SK-N-SH treated with all-trans-retinoic acid at 6 μM for 48 hours (cell line): ENCODE measurements at regions not wholly inside any gene's neighbourhood (a gene's known extent, or its start where the extent isn't known, plus 50 kb on each side); places are given as distances from the start of the nearest gene placed in this dataset.

Experiments used
- ARNTL ChIP-seq: fragments of 450-650 bp; formaldehyde crosslinking; IDR thresholded peaks from 2 replicates; pipeline ENCODE4 v1.5.0; 2020; ENCODE audit warnings: low read depth, mild to moderate bottlenecking, moderate library complexity, borderline replicate concordance
- BACH2 ChIP-seq: fragments of 250-450 bp; sonication (Bioruptor Pico); IDR thresholded peaks from 2 replicates; pipeline ENCODE4 v1.9.0; 2021; ENCODE audit warnings: mild to moderate bottlenecking, borderline replicate concordance
- ESRRG ChIP-seq: fragments of 250-450 bp; sonication (Bioruptor Pico); IDR thresholded peaks from 2 replicates; pipeline ENCODE4 v1.6.1; 2021; ENCODE audit warnings: mild to moderate bottlenecking
- OSR1 ChIP-seq: fragments of 250-450 bp; sonication (Bioruptor Pico); IDR thresholded peaks from 2 replicates; pipeline ENCODE4 v1.8.0; 2022; ENCODE audit warnings: moderate library complexity, mild to moderate bottlenecking, inconsistent platforms
- PATZ1 ChIP-seq: fragments of 250-450 bp; sonication (Bioruptor Pico); IDR thresholded peaks from 2 replicates; pipeline ENCODE4 v1.8.0; 2020; ENCODE audit warnings: mild to moderate bottlenecking, moderate library complexity, borderline replicate concordance
- PPARA ChIP-seq: fragments of 250-450 bp; sonication (Bioruptor Pico); IDR thresholded peaks from 2 replicates; pipeline ENCODE4 v1.5.0; 2020; ENCODE audit warnings: mild to moderate bottlenecking, borderline replicate concordance
- TOX ChIP-seq: fragments of 250-450 bp; sonication (Bioruptor Pico); IDR thresholded peaks from 2 replicates; pipeline ENCODE4 v1.8.0; 2021; ENCODE audit warnings: mild to moderate bottlenecking, moderate library complexity, borderline replicate concordance
- ZFP30 ChIP-seq: fragments of 450-650 bp; formaldehyde crosslinking; IDR thresholded peaks from 2 replicates; pipeline ENCODE4 v1.5.0; 2022; ENCODE audit warnings: mild to moderate bottlenecking, moderate library complexity
- ZNF8 ChIP-seq: fragments of 450-650 bp; formaldehyde crosslinking; IDR thresholded peaks from 2 replicates; pipeline ENCODE4 v1.5.0; 2020; ENCODE audit warnings: mild to moderate bottlenecking, moderate library complexity
- TF ChIP-seq, protein P1 (sequence below): fragments of 250-450 bp; sonication (Bioruptor Pico); IDR thresholded peaks from 2 replicates; pipeline ENCODE4 v1.5.1; 2020; ENCODE audit warnings: low read depth, mild to moderate bottlenecking, moderate library complexity

DNA sequence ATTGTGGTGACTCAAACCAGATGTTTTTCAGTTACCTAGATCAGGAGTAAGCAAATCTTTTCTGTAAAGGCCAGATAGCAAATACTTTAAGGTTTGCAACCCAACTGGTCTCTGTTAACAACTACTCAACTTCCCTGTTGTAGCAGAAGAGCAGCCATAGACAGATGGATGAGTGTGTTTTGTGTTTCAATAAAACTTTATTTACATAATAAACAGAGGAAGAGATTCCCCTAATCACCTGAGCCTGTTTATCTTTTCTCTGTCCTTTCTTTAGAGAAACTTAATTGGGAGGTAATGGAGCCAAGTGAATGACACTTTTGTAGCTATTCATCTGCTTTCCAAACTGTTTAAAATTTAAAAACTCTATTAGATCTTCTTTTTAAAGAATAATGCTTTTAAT, 365.1 kb downstream of the IPO8 start:
- TF ChIP-seq, protein P1, sequence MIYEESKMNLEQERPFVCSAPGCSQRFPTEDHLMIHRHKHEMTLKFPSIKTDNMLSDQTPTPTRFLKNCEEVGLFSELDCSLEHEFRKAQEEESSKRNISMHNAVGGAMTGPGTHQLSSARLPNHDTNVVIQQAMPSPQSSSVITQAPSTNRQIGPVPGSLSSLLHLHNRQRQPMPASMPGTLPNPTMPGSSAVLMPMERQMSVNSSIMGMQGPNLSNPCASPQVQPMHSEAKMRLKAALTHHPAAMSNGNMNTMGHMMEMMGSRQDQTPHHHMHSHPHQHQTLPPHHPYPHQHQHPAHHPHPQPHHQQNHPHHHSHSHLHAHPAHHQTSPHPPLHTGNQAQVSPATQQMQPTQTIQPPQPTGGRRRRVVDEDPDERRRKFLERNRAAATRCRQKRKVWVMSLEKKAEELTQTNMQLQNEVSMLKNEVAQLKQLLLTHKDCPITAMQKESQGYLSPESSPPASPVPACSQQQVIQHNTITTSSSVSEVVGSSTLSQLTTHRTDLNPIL (CRISPR knock-in tag) = no peak
- TF ChIP-seq PPARA (CRISPR knock-in tag) = no peak
- no peak for TF ChIP-seq PATZ1 (CRISPR knock-in tag)
- TF ChIP-seq ARNTL = no peak
- no peak for TF ChIP-seq BACH2 (CRISPR knock-in tag)
- TF ChIP-seq ZFP30 (CRISPR knock-in tag) = no peak
- no peak for TF ChIP-seq TOX (CRISPR knock-in tag)
- no peak for TF ChIP-seq ZNF8
- TF ChIP-seq ESRRG (CRISPR knock-in tag) = no peak
- TF ChIP-seq OSR1 = no peak
